ENCODE measurements at regions not wholly inside any gene's neighbourhood (a gene's known extent, or its start where the extent isn't known, plus 50 kb on each side); places are given as distances from the start of the nearest gene placed in this dataset.

GRCh38 chr12:111225307-111225706 lies 143.6 kb downstream of the PHETA1 start:
- Histone ChIP-seq H3K36me3 (no peaks in the 10 kb centered on the region), H3K27me3 (peaks cover 0 to 21% (median 0%) of the 10 kb centered on the region in 3 donors), H3K4me1 (peaks cover 0 to 7% (median 0%) of the 10 kb centered on the region in 4 donors), H3K4me3 (no peak overlapping the region), H3K27ac (no peak overlapping the region), H3K9me3 (no peaks in the 10 kb centered on the region)
- no peak for TF ChIP-seq POLR2A (IDR thresholded peaks at IDR 0.05)
- no peak for TF ChIP-seq POLR2AphosphoS5 (IDR thresholded peaks at IDR 0.05)
- TF ChIP-seq EP300 (IDR thresholded peaks at IDR 0.05): no peak
- TF ChIP-seq CTCF (IDR thresholded peaks at IDR 0.05): no peak
- intact Hi-C loops (cut with DNase I): no loop called here
- no peak for DNase-seq
- WGBS, 2 donors: 69 to 84% methylated on average over 6 of the region's 6 CpGs

GRCh38 chr12:111224186-111225066 lies 144.5 kb downstream of the PHETA1 start:
- no peak for DNase-seq
- Histone ChIP-seq H3K4me3 (no peak overlapping the region), H3K9me3 (no peaks in the 10 kb centered on the region), H3K27ac (no peak overlapping the region), H3K27me3 (peaks cover 0 to 17% (median 0%) of the 10 kb centered on the region in 3 donors), H3K4me1 (peaks cover 0 to 7% (median under 1%) of the 10 kb centered on the region in 4 donors), H3K36me3 (no peaks in the 10 kb centered on the region)
- intact Hi-C loops (cut with DNase I): no loop called here
- 33 to 34% methylated on average over 14 of the region's 14 CpGs for WGBS, 2 donors
- no peak for TF ChIP-seq POLR2AphosphoS5 (IDR thresholded peaks at IDR 0.05)
- no peak for TF ChIP-seq POLR2A (IDR thresholded peaks at IDR 0.05)
- TF ChIP-seq CTCF (IDR thresholded peaks at IDR 0.05): no peak
- TF ChIP-seq EP300 (IDR thresholded peaks at IDR 0.05): no peak

GRCh38 chr12:111222523-111222922 lies 146.4 kb downstream of the PHETA1 start:
- no peaks in the 10 kb centered on the region for H3K36me3 ChIP-seq
- no peak overlapping the region for H3K4me3 ChIP-seq
- H3K27me3 ChIP-seq: peaks cover 0 to 2% (median 0%) of the 10 kb centered on the region in 3 donors
- TF ChIP-seq CTCF (IDR thresholded peaks at IDR 0.05) (no peak), POLR2AphosphoS5 (IDR thresholded peaks at IDR 0.05) (no peak), EP300 (IDR thresholded peaks at IDR 0.05) (no peak), POLR2A (IDR thresholded peaks at IDR 0.05) (no peak)
- WGBS, 2 donors: 59 to 69% methylated on average over 4 of the region's 4 CpGs
- intact Hi-C loops (cut with DNase I): no loop called here
- H3K27ac ChIP-seq: no peak overlapping the region
- H3K9me3 ChIP-seq: no peaks in the 10 kb centered on the region
- peaks cover 0 to 7% (median 1%) of the 10 kb centered on the region in 4 donors for H3K4me1 ChIP-seq
- DNase-seq: no peak

- Histone ChIP-seq H3K36me3 (no peaks in the 10 kb centered on the region), H3K4me1 (peaks cover 0 to 7% (median 1%) of the 10 kb centered on the region in 4 donors), H3K27ac (no peak overlapping the region), H3K4me3 (no peak overlapping the region), H3K27me3 (peaks cover 0 to 2% (median 0%) of the 10 kb centered on the region in 3 donors), H3K9me3 (no peaks in the 10 kb centered on the region)
- DNase-seq: no peak
- WGBS, 2 donors: 73 to 81% methylated on average over 6 of the region's 6 CpGs
- TF ChIP-seq EP300 (IDR thresholded peaks at IDR 0.05) (no peak), POLR2AphosphoS5 (IDR thresholded peaks at IDR 0.05) (no peak), POLR2A (IDR thresholded peaks at IDR 0.05) (no peak), CTCF (IDR thresholded peaks at IDR 0.05) (no peak)
- intact Hi-C loops (cut with DNase I): no loop called here
Observed at GRCh38 chr12:111222027-111222414, 146.9 kb downstream of the PHETA1 start.

All from sigmoid colon (tissue), 6 donors.